ENCODE measurements at regions not wholly inside any gene's neighbourhood (a gene's known extent, or its start where the extent isn't known, plus 50 kb on each side); places are given as distances from the start of the nearest gene placed in this dataset.

DNA sequence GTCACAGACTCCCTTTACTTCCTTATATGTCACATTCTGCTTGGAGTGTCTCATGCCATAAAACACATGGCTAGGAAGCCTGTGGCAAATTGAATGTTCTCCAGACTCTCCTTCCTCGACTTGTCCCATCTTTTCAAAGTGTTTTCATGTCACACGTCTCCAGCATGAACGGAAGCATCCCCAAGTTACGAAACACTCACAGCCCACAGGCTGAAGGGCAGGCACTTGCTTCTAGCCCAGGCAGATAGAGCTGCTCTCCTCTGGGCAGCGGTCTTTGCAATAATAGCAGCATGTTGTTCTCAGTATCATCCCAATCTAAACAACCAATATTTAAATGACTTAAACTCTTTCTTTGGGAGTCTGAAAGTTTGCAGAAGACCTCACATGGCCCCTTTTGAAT lies 85.3 kb upstream of the ADAMTS9 start:
- Histone ChIP-seq H3K9ac (ENCODE audit: low read length) (no peak overlapping the region), H3K27ac (ENCODE audit: low read length) (no peak overlapping the region), H2AFZ (ENCODE audit: low read length) (no peak overlapping the region), H3K4me1 (ENCODE audit: low read length) (no peaks in the 10 kb centered on the region), H3K4me3 (ENCODE audit: low read length) (no peak overlapping the region), H3K9me2 (replicated peaks; ENCODE audit: insufficient read depth, low read length) (no peaks in the 10 kb centered on the region), H3K27me3 (ENCODE audit: low read length) (no peaks in the 10 kb centered on the region), H3K79me2 (ENCODE audit: low read length) (no peaks in the 10 kb centered on the region), H3K36me3 (ENCODE audit: insufficient read depth, low read length) (no peaks in the 10 kb centered on the region), H4K20me1 (ENCODE audit: insufficient read depth, low read depth, low read length) (no peaks in the 10 kb centered on the region), H3K9me3 (ENCODE audit: low read length) (no peaks in the 10 kb centered on the region), H3K4me2 (ENCODE audit: low read depth, low read length, poor library complexity, severe bottlenecking) (no peak overlapping the region)
- no peak for DNase-seq

DNA sequence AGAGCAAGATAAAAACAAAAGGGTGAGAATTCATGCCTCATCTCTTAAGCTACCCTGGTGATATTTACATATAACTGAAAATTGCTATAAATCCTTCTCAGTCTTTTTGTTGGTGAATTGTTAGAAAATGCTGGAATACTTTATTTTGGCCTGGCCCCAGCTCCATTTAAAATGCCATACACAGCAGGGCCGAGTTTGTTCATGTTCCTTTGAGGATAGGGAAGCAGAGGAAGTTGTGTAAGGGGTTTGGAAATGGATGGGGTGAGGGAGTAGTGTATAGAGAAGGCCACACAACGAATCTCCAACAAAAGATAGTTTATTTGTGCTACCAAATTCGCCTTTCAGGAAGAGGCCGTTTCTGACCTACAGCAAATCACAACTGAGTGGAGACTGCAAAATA lies 78.6 kb upstream of the ADAMTS9 start:
- Histone ChIP-seq H3K9me3 (ENCODE audit: low read length) (no peaks in the 10 kb centered on the region), H3K4me2 (ENCODE audit: low read depth, low read length, poor library complexity, severe bottlenecking) (no peak overlapping the region), H3K4me3 (ENCODE audit: low read length) (no peak overlapping the region), H3K27ac (ENCODE audit: low read length) (no peak overlapping the region), H4K20me1 (ENCODE audit: insufficient read depth, low read depth, low read length) (no peaks in the 10 kb centered on the region), H2AFZ (ENCODE audit: low read length) (no peak overlapping the region), H3K9ac (ENCODE audit: low read length) (no peak overlapping the region), H3K9me2 (replicated peaks; ENCODE audit: insufficient read depth, low read length) (no peaks in the 10 kb centered on the region), H3K4me1 (ENCODE audit: low read length) (no peaks in the 10 kb centered on the region), H3K27me3 (ENCODE audit: low read length) (no peaks in the 10 kb centered on the region), H3K36me3 (ENCODE audit: insufficient read depth, low read length) (no peaks in the 10 kb centered on the region), H3K79me2 (ENCODE audit: low read length) (no peaks in the 10 kb centered on the region)
- no peak for DNase-seq

DNA sequence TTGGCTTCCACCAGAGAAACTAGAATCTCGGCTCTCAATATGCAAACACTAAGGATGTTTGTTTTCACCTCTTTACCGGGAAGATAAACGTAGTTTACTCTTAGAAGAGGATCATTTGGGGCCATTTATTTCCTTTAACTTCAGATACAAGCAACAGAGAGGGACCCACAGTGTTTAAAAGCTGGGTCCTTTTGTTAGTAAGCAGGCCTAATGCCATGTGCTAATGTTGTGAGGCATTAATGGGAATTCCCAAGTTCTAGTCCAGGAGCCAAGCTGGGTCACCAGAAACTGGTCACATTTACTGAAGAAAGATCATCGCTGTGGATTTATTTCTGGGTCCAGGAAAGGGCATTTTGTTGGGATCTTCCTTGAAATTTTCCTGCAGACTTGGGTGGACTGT lies 78.1 kb upstream of the ADAMTS9 start:
- Histone ChIP-seq H3K9ac (ENCODE audit: low read length) (no peak overlapping the region), H3K36me3 (ENCODE audit: insufficient read depth, low read length) (no peaks in the 10 kb centered on the region), H3K9me2 (replicated peaks; ENCODE audit: insufficient read depth, low read length) (no peaks in the 10 kb centered on the region), H4K20me1 (ENCODE audit: insufficient read depth, low read depth, low read length) (no peaks in the 10 kb centered on the region), H3K27ac (ENCODE audit: low read length) (no peak overlapping the region), H3K79me2 (ENCODE audit: low read length) (no peaks in the 10 kb centered on the region), H2AFZ (ENCODE audit: low read length) (no peak overlapping the region), H3K27me3 (ENCODE audit: low read length) (no peaks in the 10 kb centered on the region), H3K4me1 (ENCODE audit: low read length) (no peaks in the 10 kb centered on the region), H3K4me2 (ENCODE audit: low read depth, low read length, poor library complexity, severe bottlenecking) (no peak overlapping the region), H3K9me3 (ENCODE audit: low read length) (no peaks in the 10 kb centered on the region), H3K4me3 (ENCODE audit: low read length) (no peak overlapping the region)
- no peak for DNase-seq

DNA sequence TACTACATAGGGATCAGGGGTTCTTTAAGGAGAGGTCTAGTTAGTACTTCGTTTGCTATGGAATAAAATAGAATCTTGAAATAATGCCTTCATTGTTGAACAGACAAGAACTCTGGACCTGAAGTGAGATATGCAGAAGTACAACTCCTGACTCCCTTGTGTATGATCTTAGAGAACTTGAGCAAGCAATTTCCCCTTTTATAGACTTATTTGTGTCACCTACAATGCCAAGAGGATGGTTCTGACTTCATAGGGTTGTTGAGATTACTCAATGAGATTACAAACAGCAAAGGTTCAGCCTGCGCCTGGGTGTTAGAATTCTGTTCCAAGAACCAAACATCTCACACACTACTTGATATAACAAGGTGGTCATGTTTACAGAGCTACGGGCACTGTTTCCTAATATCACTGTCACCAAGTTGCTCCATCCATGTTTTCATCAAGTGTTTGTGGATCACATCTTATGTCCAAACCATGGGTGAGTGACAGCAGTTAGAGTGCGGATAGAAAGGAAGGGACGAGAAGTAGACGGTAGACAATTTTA lies 76.7 kb upstream of the ADAMTS9 start:
- Histone ChIP-seq H3K9ac (ENCODE audit: low read length) (no peak overlapping the region), H3K4me2 (ENCODE audit: low read depth, low read length, poor library complexity, severe bottlenecking) (no peak overlapping the region), H3K79me2 (ENCODE audit: low read length) (no peaks in the 10 kb centered on the region), H3K4me1 (ENCODE audit: low read length) (no peaks in the 10 kb centered on the region), H3K4me3 (ENCODE audit: low read length) (no peak overlapping the region), H3K9me3 (ENCODE audit: low read length) (no peaks in the 10 kb centered on the region), H3K27me3 (ENCODE audit: low read length) (no peaks in the 10 kb centered on the region), H3K27ac (ENCODE audit: low read length) (no peak overlapping the region), H3K9me2 (replicated peaks; ENCODE audit: insufficient read depth, low read length) (no peaks in the 10 kb centered on the region), H3K36me3 (ENCODE audit: insufficient read depth, low read length) (no peaks in the 10 kb centered on the region), H2AFZ (ENCODE audit: low read length) (no peak overlapping the region), H4K20me1 (ENCODE audit: insufficient read depth, low read depth, low read length) (no peaks in the 10 kb centered on the region)
- DNase-seq, result no peak

DNA sequence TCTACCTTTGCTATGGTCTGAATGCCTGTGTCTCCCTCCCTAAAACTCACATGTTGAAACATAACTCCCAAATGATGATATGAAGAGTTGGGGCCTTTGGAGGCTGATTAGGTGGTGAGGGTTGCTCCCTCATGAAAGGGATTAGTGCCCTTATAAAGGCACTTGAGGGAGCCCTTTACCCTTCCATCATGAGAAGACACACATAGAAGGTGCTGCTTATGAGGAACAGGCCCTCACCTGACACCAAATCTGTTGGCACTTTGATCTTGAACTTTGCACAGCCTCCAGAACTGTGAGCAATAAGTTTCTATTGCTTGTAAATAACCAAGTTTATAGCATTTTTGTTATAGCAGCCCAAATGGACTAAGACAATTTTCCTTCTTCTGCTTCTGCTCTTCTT lies 76.2 kb upstream of the ADAMTS9 start:
- Histone ChIP-seq H3K4me2 (ENCODE audit: low read depth, low read length, poor library complexity, severe bottlenecking) (no peak overlapping the region), H3K9me2 (replicated peaks; ENCODE audit: insufficient read depth, low read length) (no peaks in the 10 kb centered on the region), H3K4me1 (ENCODE audit: low read length) (no peaks in the 10 kb centered on the region), H3K79me2 (ENCODE audit: low read length) (no peaks in the 10 kb centered on the region), H3K36me3 (ENCODE audit: insufficient read depth, low read length) (no peaks in the 10 kb centered on the region), H2AFZ (ENCODE audit: low read length) (no peak overlapping the region), H4K20me1 (ENCODE audit: insufficient read depth, low read depth, low read length) (no peaks in the 10 kb centered on the region), H3K27ac (ENCODE audit: low read length) (no peak overlapping the region), H3K27me3 (ENCODE audit: low read length) (no peaks in the 10 kb centered on the region), H3K9me3 (ENCODE audit: low read length) (no peaks in the 10 kb centered on the region), H3K4me3 (ENCODE audit: low read length) (no peak overlapping the region), H3K9ac (ENCODE audit: low read length) (no peak overlapping the region)
- DNase-seq, result no peak

DNA sequence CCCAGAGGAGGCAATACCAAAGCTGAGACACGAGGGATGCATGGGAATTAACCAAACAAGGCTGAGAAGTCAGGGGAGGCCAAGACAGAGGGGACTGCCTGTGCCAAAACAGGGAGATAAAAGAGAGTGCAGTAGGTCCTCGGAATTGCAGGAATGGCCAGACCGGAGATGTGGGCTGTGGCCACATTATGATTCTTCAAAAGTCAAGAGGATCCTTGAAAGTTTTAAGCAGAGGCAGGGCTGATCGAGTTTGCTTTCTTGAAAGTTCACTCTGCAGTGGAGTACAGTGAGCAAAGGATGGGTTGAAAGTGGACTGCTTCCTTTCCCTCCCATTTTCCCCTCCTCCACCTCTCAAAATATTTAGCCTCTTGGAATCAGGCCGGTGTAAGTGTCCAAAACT lies 73.9 kb upstream of the ADAMTS9 start:
- Histone ChIP-seq H3K4me1 (ENCODE audit: low read length) (no peaks in the 10 kb centered on the region), H4K20me1 (ENCODE audit: insufficient read depth, low read depth, low read length) (no peaks in the 10 kb centered on the region), H3K9me3 (ENCODE audit: low read length) (no peaks in the 10 kb centered on the region), H3K27me3 (ENCODE audit: low read length) (no peaks in the 10 kb centered on the region), H2AFZ (ENCODE audit: low read length) (no peak overlapping the region), H3K27ac (ENCODE audit: low read length) (no peak overlapping the region), H3K4me2 (ENCODE audit: low read depth, low read length, poor library complexity, severe bottlenecking) (no peak overlapping the region), H3K4me3 (ENCODE audit: low read length) (no peak overlapping the region), H3K9ac (ENCODE audit: low read length) (no peak overlapping the region), H3K36me3 (ENCODE audit: insufficient read depth, low read length) (no peaks in the 10 kb centered on the region), H3K9me2 (replicated peaks; ENCODE audit: insufficient read depth, low read length) (no peaks in the 10 kb centered on the region), H3K79me2 (ENCODE audit: low read length) (no peaks in the 10 kb centered on the region)
- no peak for DNase-seq

DNA sequence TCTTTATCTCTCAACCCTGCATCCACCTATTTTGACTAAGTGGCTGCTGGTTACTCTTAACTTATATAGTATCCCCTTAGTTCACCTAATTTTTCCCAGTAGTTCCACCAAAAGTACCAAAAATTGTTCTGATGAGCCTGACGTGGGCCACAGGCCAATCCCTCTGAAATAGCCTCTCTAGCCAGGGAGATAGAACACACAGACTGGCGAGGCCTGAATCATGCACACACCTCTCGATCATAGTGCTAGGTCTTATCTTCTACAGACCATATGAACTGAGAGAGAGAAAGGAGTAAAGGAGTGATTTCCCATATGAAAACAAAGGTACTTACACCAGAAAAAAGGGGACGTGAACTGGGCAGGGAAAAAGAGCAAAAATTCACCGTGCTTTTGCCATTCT lies 72.5 kb upstream of the ADAMTS9 start:
- H3K9ac ChIP-seq (ENCODE audit: low read length), result no peak overlapping the region
- H3K36me3 ChIP-seq (ENCODE audit: insufficient read depth, low read length), result no peaks in the 10 kb centered on the region
- H3K4me3 ChIP-seq (ENCODE audit: low read length), result no peak overlapping the region
- no peaks in the 10 kb centered on the region for H3K9me2 ChIP-seq (replicated peaks; ENCODE audit: insufficient read depth, low read length)
- no peaks in the 10 kb centered on the region for H3K27me3 ChIP-seq (ENCODE audit: low read length)
- no peak overlapping the region for H3K27ac ChIP-seq (ENCODE audit: low read length)
- no peaks in the 10 kb centered on the region for H3K9me3 ChIP-seq (ENCODE audit: low read length)
- H4K20me1 ChIP-seq (ENCODE audit: insufficient read depth, low read depth, low read length), result no peaks in the 10 kb centered on the region
- no peak overlapping the region for H2AFZ ChIP-seq (ENCODE audit: low read length)
- H3K4me2 ChIP-seq (ENCODE audit: low read depth, low read length, poor library complexity, severe bottlenecking), result no peak overlapping the region
- H3K79me2 ChIP-seq (ENCODE audit: low read length), result no peaks in the 10 kb centered on the region
- DNase-seq, result no peak
- H3K4me1 ChIP-seq (ENCODE audit: low read length), result no peaks in the 10 kb centered on the region

DNA sequence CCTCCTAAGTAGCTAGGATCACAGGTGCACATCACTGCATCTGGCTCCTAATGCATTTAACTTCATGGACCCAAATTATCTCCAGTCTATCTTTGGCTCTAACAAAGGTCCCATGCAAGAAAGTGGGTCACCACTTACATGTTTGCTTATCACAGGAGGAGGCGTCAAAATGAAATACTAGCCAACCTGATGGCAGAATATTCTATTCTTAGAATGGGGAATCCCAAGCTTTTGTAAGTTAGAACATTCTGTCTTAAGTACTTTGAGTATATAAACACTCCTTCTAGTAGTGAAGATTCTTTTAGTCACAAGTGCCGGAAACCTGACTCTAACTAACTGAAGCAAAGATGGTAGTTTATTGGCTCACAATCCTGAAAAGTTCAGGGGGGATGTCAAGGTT lies 72.0 kb upstream of the ADAMTS9 start:
- H3K9me2 ChIP-seq (replicated peaks; ENCODE audit: insufficient read depth, low read length), result no peaks in the 10 kb centered on the region
- H3K36me3 ChIP-seq (ENCODE audit: insufficient read depth, low read length), result no peaks in the 10 kb centered on the region
- H3K9me3 ChIP-seq (ENCODE audit: low read length), result no peaks in the 10 kb centered on the region
- H3K9ac ChIP-seq (ENCODE audit: low read length), result no peak overlapping the region
- no peak for DNase-seq
- no peak overlapping the region for H2AFZ ChIP-seq (ENCODE audit: low read length)
- H4K20me1 ChIP-seq (ENCODE audit: insufficient read depth, low read depth, low read length), result no peaks in the 10 kb centered on the region
- no peak overlapping the region for H3K4me3 ChIP-seq (ENCODE audit: low read length)
- H3K4me1 ChIP-seq (ENCODE audit: low read length), result no peaks in the 10 kb centered on the region
- no peak overlapping the region for H3K4me2 ChIP-seq (ENCODE audit: low read depth, low read length, poor library complexity, severe bottlenecking)
- H3K27me3 ChIP-seq (ENCODE audit: low read length), result no peaks in the 10 kb centered on the region
- no peak overlapping the region for H3K27ac ChIP-seq (ENCODE audit: low read length)
- no peaks in the 10 kb centered on the region for H3K79me2 ChIP-seq (ENCODE audit: low read length)

DNA sequence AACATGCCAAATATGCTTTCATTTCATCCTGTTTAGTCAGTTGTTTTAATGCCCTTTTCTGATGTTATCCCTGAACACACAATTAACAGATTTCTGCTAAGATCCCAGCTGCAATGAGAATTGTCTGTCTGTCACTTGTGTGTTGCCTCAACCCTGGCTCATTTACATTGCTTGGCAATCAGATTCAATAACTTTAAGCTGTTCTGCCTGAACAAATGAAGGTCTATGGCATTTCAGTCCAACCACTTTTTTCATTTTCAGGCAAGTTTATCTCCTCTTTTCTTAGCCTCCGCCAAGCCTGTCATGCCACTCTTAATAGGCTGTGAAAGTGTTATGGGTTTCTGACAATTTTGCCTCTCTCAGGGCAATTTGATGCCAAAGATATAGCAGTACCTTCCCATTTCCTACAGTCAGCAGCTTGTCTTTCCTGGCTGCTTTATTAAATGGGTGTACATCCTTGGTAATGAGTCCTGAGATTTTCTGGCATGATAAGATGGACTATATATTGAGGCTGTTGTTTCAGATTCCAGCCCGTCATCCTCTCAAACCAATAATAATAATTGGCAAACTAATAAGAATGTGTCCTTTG lies 68.7 kb upstream of the ADAMTS9 start:
- no peak for DNase-seq
- no peak overlapping the region for H3K4me2 ChIP-seq (ENCODE audit: low read depth, low read length, poor library complexity, severe bottlenecking)
- H3K9me3 ChIP-seq (ENCODE audit: low read length), result no peaks in the 10 kb centered on the region
- no peaks in the 10 kb centered on the region for H3K4me1 ChIP-seq (ENCODE audit: low read length)
- H3K27me3 ChIP-seq (ENCODE audit: low read length), result no peaks in the 10 kb centered on the region
- no peaks in the 10 kb centered on the region for H3K79me2 ChIP-seq (ENCODE audit: low read length)
- H3K27ac ChIP-seq (ENCODE audit: low read length), result no peak overlapping the region
- H3K36me3 ChIP-seq (ENCODE audit: insufficient read depth, low read length), result no peaks in the 10 kb centered on the region
- H2AFZ ChIP-seq (ENCODE audit: low read length), result no peak overlapping the region
- no peaks in the 10 kb centered on the region for H3K9me2 ChIP-seq (replicated peaks; ENCODE audit: insufficient read depth, low read length)
- H3K4me3 ChIP-seq (ENCODE audit: low read length), result no peak overlapping the region
- H4K20me1 ChIP-seq (ENCODE audit: insufficient read depth, low read depth, low read length), result no peaks in the 10 kb centered on the region
- H3K9ac ChIP-seq (ENCODE audit: low read length), result no peak overlapping the region
